Middle frontal gyrus (tissue), 1 donor: ENCODE measurements at regions not wholly inside any gene's neighbourhood (a gene's known extent, or its start where the extent isn't known, plus 50 kb on each side); places are given as distances from the start of the nearest gene placed in this dataset.

Experiments
- DNase-seq: peaks from one replicate; pipeline ENCODE4 v3.0.0-alpha.2; 2015; ENCODE audit warnings: low spot score; ENCODE audit errors: extremely low spot score

DNA sequence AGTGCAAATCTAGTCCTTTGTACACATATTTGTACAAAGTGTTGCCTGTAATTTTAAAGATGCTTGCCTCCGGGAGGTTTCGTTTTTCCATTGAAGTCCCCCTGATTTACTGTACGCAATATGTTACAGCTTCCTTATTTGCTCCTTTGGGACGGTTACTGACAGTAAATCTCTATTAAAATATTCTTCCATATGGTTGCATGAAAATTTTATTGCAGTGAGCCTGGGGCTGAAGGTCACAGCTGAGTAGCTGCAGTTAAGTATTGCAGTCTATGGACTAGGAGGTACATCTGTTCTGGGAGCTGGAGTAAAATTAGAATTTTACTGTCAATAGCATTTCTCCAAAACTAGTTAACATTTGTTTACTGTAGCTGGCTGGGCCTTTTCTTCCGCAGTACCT lies 119.2 kb downstream of the ETAA1 start:
- DNase-seq: no peak

DNA sequence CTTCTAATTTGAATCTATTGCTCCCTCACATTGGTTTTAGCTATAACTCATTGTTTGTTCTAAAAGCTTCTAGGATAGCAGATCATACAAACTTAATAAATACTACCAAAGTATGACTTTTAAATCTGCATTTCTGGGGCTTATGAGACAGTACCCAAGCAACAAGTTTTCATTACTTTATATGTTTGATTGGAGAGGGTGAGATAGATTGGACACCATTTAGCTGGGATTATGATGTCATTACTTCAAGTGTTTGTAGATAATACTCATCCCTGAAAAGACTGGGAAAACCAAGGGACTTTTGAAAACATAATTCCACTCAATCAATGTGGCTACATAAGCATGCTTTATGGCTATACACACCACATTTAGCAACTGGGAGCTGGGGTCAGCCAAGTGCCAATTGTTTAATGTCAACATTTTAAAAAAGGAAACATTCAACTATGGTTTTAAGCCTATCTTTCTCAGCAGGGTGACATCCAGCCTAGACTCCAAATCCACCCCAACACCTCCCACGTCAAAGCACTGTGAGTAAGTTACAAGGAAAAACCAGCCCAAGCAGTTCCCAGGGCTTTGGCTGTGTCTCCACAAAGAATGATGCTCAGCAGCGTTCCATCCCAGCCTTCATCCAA lies 119.9 kb downstream of the ETAA1 start:
- no peak for DNase-seq

DNA sequence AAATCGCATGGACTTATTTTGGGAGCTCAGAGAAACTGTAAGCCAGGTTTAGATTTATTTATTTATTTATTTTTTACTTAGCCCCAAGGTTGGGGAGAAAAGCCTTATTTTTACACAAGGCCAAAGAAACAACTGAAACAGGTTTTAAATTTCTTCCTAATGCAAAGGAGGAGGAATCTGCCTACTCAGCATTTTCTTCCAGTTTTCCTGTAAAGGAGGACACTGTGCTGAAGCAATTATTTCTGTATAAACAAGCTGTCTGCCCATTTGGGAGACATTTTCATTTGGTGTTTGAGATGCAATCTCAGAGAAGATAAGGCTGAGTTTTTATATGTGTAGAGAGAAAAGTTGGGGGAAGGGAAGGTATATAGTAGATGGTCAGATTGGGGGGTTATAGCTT lies 125.0 kb downstream of the ETAA1 start:
- no peak for DNase-seq

DNA sequence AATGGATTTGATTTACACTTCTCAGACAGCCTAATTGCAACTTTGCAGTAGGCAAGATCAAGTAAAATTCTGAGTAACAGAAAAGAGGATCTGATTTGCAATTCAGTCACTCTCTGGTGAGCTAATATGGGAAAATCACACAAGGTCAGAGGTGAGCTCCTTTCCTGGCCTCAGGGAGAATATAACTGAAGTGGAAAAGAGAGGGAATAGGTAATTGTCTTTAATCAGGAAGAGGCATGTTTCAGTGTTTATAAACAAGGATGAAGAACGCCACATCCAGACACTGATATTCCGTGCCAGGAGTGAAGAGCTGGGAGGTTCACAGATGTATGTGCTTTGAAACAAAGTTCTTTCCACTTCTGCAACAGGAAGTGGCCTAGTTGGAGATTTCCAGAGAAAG lies 127.1 kb downstream of the ETAA1 start:
- DNase-seq: no peak

DNA sequence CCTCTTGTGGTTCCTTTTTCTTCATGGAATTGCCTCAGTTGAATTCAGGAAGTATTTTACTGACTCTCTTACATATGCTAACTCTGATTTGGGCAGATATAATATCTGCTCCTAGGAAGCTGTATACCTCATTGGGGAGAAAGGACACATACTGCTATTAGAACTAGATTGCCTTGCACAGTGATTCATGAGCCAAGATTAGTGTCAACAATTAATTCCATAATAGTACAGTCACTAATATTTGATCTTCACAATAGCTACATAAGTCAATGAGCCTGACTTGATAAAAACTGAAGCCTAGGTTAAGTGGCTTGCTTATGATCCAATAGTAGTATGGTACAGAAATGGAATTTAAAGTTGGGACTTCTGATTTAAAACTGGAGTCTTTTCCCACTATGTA lies 127.6 kb downstream of the ETAA1 start:
- DNase-seq: no peak

DNA sequence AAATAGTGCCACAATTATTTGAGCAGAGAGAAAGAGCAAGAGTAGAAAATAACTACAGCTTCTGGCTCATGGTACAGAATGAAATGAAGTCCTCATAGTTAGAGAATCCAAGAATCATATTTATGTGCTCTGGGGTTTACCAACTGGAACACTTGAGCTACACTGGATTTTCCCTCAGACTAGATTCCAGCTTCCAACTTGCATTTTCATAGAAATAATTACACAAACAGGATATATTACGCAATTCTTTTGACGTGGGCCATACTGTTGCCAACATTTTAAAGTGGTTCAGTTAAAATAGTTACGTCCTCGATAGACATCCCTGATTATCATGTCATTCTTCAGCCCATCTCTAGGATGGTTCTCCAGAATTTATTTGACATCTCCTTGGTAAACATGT lies 129.2 kb downstream of the ETAA1 start:
- DNase-seq: no peak

DNA sequence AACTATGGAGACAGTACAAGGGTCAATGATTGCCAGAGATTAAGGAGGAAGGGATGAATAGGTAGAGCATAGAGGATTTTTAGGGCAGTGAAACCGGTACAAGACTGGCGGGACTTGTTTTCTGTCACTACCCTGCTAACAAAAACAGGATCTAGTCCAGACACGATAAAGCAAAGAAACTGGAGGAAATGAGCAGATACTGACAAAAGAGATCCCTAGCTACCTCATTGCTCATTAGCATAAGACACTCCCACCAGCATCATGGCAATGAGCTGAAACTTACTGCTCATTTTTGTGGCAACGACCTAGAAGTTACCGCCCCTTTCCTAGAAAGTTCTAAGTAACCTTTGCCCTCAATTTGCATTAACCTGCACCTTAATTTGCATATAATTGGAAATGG lies 131.2 kb downstream of the ETAA1 start:
- DNase-seq: no peak

DNA sequence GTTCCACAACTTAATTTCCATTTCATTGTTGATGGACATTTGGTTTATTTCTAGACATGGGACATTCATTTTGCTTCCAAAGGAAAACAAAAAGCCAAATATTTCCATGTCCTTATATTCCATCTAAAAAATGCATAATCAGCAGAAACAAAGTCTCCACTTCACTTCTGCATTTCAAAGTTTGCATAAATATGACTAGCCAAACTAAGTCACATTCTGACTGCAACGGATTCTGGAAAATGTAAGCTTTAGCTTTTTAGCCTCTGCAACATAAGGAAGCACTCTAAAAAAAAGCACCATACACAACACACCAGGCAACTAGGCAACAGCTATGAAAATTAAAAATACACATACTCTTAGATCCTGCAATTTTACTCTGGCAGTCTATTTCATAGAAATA lies 135.3 kb downstream of the ETAA1 start:
- no peak for DNase-seq

DNA sequence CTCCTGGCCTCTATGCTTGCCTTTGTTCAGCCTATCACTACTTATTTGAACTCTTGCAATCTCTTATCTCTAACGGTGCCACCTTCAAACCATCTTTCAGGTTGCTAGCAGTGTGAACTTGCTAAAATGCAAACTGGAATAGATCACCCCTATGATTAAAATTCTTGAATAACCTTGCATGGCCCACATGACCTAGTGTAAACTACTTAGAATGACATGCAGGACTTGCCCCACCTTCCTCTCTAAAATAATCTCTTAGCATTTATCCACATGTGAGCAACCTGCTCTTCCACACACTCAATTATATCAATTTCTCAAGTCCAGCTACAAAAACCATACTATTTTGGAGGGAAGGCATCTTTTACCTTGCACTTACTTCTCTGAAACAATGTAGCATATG lies 137.6 kb downstream of the ETAA1 start:
- no peak for DNase-seq

DNA sequence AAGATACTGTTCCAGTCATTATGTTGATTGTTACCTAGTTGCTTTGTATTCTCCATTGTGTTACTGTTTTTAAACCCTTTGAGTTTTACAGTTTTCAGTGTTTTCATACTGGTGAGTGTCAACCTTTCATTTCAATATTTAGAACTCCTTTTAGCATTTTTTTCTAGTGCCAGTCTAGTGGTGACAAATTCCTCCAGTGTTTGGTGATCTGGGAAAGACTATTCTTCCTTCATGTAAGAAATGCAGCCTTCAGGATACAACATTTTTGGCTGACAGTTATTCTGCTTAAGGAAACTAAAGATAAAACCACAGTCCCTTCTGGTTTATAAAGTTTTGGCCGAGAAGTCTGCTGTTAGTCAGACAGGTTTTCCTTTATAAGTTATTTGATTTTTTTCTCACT lies 143.8 kb downstream of the ETAA1 start:
- DNase-seq: no peak

DNA sequence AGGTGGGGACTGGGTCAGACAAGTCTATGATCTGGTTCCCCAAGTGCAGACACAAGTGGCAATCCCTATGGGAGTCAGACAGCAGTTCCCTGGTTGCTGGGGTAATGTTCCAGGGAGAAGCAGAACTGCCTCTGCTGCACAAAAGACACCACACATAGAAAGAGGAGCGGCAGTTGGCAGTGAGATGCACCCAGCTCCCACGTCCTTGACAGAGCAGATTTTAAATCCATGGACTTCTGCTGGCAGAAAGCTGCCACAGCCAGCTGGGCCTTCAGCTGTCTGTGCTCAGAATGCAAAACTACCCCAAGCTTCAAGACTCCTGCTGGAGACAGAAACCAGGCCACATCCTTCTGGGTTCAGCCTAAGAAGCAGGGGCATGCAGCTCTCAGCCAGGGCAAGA lies 147.2 kb downstream of the ETAA1 start:
- DNase-seq: peak; percentile 36

DNA sequence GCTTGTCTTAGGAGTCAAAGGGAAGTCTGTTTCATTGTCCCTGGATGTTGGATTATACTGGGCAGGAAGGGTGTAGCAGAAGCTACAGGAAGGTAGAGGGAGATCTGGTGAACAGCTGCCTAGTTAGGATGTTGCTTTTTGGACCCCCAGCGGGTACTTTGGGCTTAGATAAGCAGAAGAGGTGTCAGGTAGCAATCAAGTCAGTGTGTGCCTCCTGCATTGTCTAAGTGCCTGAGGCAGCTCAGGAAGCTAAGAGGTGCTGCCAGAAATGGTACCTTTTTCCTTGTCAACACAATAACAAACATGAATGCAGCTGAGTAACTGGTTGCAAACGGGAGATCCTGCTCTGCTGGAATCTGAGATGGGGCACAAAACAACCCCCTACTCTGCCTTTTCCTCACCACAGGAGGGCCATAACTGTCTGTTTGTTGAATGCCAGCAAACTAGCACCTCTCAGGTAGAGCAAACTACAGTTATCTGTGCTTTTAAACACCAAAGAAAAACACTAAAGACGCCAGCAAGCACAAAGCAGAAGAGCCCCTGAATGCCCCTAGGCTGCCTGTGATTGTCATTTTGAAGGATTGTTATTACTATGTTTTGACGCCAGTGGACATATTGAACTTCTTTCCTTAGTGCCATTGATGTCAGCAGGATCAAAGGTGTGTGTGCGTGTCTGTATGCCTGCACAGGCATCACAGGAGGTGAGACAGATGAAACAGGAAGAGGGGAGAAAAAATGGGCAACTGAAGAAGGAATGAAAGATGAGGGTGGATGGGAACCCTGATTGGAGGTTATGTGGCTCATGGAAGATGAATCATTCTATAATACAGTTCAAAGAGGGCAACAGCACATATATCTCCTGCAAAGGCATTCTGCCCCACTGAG lies 151.4 kb downstream of the ETAA1 start:
- DNase-seq: no peak

DNA sequence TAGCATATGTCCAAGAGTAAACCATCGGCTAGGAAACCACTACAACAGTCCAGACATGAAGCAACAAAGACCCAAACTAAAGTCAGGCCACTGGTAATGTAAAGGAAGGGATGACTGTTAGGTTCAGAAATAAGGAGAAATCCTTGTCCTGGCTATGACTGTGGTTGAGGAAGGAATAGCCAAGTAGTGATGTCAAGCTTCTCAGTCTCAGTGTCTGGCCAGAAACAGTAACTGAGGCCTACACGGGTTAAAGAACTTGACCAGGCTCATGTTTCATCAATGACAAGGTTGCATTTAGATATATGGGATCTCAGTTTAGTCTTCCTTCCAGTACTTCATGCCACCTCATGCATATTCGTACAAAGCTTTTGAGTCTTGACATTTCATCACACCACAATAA lies 162.0 kb downstream of the ETAA1 start:
- DNase-seq: no peak

DNA sequence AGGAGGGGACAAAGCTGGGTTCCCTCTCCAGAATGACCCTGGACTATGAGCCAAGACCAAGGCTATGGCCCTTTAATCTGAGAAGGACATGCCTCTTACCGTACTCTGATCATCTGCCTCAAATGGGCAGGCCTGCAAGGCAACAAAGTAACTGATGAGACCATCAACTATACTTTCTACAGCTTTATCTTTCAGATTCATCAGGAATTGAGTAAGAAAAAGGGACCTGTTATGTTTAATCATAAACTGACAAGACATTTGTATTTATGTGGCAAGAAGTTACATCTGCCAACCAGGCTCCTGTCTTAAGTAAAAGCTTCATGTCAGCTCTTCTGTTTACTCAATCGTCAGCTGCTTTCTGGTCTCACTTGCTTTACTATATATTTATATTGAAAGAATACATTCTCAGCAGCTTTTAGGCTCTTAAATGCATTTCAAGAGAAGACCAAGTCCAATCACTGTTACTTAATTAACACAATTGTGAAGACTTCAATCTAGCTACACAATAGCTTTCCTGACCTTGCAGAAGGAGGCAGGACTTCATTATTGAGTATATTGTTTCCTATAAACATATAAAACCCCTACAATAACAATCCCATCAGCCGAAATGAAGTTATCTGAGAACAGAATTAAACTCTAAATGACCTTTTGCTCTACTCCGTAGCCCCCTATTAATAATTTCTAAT lies 163.8 kb downstream of the ETAA1 start:
- no peak for DNase-seq

DNA sequence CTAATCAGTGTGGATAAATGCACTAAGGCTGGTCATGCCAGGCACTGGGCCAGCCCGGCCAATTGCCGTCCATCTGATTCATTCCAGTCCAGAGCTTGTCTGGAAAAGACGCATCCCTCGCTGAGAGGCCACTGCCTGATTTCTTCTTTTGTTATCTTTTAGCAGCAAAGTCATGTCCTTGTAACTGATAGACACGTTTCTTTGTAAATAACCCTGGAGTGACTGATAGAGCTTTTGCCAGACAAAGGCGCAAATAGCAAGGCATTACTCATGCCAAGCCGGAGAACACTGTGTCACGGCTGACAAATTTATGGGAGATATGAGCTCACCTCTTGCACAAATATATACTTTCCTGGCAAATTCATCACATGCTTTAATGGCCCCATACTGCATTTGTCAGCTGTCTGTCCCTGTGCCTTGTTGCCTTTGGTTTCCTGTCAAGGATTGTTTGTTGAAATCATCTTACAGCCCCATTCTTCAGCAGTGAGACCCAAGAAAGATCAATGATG lies 164.4 kb downstream of the ETAA1 start:
- no peak for DNase-seq

DNA sequence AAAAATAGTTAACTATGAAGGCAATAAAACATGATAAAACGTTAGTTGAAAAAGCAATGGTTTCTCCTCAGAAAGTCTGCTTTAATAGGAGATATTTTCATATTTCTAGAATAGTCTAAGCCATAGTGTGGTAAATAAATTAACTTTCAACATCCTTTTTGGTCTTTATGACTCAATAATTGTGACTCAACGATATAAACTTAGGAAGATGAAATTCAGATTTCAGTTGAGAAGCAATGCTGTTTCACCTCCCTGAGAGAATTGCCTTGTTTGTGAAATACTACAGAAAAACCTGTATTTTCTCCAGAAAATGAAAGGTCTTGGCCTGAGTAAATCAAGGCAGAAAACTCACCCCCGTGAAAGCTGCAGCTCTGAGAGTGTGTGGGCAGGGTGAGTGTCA lies 166.9 kb downstream of the ETAA1 start:
- DNase-seq: no peak

DNA sequence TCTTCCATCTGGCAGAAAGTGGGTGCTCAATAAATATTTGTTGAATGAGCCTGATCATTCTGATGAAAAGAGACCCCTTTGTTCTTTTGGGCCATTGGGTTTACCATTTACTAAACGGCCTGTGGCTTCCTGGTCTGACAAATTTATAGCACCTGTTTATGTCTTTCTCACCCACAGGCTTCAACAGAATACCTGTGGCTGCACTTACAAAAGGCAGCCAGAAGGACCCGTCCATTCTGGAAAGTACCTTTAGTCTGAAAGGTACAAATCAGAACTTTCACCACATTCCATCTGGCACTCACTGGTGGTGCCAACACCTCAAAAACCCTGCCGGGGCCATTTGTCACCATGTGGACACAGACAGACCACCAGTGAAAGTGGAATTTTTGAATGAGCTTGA lies 167.5 kb downstream of the ETAA1 start:
- no peak for DNase-seq

DNA sequence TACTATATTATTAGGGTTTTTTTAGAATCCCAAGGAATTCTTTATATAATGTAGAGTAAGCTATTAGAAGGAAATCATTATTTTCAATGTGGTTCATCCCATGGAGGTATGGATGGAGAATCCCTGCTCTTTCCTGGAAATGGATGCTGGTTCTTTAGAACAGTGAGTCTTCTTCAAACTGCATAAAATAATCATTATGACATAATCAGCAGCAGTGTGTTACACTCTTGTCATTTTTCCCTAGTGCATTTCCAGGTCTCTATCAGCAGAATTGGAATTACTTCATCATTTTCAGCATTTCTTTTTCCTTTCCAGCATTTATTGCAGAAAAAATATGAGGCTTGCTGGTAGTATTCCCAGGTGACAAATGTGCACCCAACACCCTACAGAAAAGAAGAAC lies 168.1 kb downstream of the ETAA1 start:
- no peak for DNase-seq

DNA sequence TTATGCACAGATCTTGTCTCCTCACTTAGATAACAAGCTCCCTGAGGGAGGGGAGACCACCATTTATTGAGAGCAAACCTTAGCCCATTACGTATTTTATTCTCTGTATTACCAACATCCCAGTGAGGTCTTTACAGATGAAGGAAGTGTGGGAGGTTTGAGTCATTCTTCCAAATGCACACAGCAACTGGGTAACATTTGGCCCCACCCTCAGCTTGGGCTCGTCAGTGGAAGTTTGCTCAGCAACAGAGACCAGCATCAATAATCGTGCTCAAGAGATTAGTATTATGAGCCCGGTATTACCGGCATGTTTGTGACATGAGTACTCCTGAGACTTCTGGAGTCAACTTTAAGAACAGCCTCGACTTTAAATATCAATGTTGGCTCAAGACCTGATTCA lies 168.6 kb downstream of the ETAA1 start:
- DNase-seq: no peak

DNA sequence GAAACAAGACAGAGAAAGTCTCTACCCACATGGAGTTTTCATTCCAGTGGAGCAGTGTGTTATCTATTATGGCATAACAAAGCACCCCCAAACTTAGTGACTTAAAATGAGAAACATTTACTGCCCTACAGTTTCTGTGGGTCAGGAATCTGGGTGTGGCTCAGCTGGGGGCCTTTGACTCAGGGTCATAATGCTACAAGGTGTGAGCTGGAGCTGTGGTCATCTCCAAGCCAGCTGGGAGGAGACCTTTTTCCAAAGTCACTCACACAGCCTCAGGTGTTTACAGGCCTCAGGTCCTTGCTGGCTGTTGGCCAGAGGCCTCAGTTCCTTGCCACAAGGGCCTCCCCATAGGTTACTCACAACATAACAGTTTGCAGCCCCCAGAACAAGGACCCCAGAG lies 169.2 kb downstream of the ETAA1 start:
- DNase-seq: no peak

DNA sequence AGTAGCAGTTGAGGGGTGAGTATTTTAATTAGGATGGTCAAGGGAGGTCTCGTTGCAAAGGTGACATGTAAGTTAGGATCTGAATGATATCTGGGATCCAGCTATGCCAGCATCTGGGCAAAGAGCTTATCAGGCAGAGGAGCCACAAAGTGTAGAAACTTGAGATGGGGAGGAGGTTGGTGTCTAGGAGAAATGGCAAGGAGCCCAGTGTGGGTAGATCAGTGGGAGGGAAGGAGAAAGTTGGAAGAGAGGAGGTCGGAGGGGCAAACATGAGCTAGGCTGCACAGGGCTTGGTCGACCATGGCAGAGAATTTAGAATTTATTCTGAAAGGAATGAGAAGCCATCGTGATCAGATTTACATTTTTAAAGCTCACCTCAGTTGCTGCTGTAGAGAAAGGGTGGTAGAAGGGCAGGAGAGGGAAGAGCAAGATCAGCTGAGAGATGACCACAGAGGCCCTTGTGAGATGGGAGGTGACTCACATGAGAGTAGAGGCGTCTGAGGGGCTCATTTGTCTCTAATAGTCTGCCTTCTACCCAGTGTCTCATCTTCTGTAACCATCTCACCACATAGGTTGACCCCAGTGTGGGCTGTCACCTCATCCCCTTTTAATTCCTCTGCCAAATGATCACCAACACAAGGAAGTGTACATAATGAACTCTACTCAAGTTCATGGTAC lies 170.0 kb downstream of the ETAA1 start:
- DNase-seq: no peak

DNA sequence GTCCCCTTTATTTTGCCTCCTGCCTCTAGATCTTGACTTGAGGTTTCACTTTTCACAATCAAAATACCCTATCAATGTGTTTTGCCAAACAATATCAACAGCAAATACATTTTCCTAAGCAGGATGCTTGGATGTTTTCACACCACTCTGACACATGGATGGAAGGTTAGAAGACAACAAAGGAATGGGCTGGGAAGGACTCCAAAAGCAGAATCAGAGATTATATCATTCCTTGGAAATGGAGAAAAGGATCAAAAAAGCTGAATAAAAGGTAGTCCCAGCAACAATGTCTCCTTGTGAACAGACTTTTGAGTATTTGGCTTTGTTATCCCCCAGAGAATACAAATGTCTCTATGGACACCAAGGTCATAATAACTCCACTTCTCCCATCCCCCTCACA lies 170.8 kb downstream of the ETAA1 start:
- no peak for DNase-seq
